Suprapubic skin (tissue), 4 donors: ENCODE measurements at regions not wholly inside any gene's neighbourhood (a gene's known extent, or its start where the extent isn't known, plus 50 kb on each side); places are given as distances from the start of the nearest gene placed in this dataset.

Experiments
- CTCF ChIP-seq, 2 donors: fragments of 200-600 bp in 1 of 2; fragments of 450-650 bp in 1 of 2; sonication (generic) in 1 of 2; IDR thresholded peaks; one replicate each; pipeline ENCODE4 v1.5.1; 2016 to 2019; ENCODE audit warnings: antibody characterized with exemption in 2 of 2, mild to moderate bottlenecking in 1 of 2, moderate library complexity in 1 of 2
- EP300 ChIP-seq: sonication (generic); formaldehyde crosslinking; IDR thresholded peaks from one replicate; pipeline ENCODE4 v1.6.1; 2017; ENCODE audit warnings: antibody characterized with exemption
- POLR2A ChIP-seq, 2 donors: fragments of 450-650 bp; IDR thresholded peaks; one replicate each; pipeline ENCODE4 v1.6.1; 2017; ENCODE audit warnings: antibody characterized with exemption in 2 of 2, mild to moderate bottlenecking in 2 of 2, moderate library complexity in 2 of 2
- POLR2AphosphoS5 ChIP-seq, 3 donors: sonication (generic); formaldehyde crosslinking; IDR thresholded peaks; one replicate each; pipeline ENCODE4 v1.6.1; 2017; ENCODE audit warnings: antibody characterized with exemption in 3 of 3

DNA sequence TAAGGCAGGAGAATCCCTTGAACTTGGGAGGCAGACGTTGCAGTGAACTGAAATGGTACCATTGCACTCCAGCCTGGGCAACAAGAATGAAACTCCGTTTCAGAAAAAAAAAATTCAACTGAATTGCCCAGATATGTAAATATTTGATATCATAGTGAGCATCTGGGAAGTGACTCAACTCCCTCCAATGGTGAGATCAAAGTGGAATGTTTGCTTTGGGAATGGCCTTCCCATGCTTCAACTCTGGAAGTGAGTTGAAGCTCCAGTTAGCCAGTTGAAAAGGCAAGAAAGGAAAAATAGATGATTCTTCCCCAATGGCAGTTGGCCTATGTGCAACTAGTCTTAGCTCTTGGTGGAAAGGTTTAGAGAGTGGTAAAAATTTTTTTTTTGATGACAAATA is 131.6 kb upstream of the CMC1 start:
- TF ChIP-seq POLR2A (IDR thresholded peaks at IDR 0.05) = no peak
- no peak for TF ChIP-seq CTCF (IDR thresholded peaks at IDR 0.05)
- no peak for TF ChIP-seq POLR2AphosphoS5 (IDR thresholded peaks at IDR 0.05)
- TF ChIP-seq EP300 = no peak
